IPS-15b (cell line): ENCODE measurements at regions not wholly inside any gene's neighbourhood (a gene's known extent, or its start where the extent isn't known, plus 50 kb on each side); places are given as distances from the start of the nearest gene placed in this dataset.

Experiments used
- H3K27me3 ChIP-seq: one replicate; pipeline ENCODE4 v1.6.1; 2013; ENCODE audit warnings: low read length; ENCODE audit not compliant: control insufficient read depth, insufficient read depth
- H3K36me3 ChIP-seq: one replicate; pipeline ENCODE4 v1.6.1; 2013; ENCODE audit warnings: low read length; ENCODE audit not compliant: control insufficient read depth, insufficient read depth
- H3K4me1 ChIP-seq: one replicate; pipeline ENCODE4 v1.6.1; 2013; ENCODE audit warnings: mild to moderate bottlenecking, low read length; ENCODE audit not compliant: control insufficient read depth, insufficient read depth
- H3K4me3 ChIP-seq: one replicate; pipeline ENCODE4 v1.5.1; 2013; ENCODE audit warnings: low read depth, low read length
- H3K9ac ChIP-seq: one replicate; pipeline ENCODE4 v1.6.1; 2013; ENCODE audit warnings: low read depth, mild to moderate bottlenecking, low read length
- H3K9me3 ChIP-seq: one replicate; pipeline ENCODE4 v1.6.1; 2013; ENCODE audit warnings: mild to moderate bottlenecking, low read length; ENCODE audit not compliant: control insufficient read depth, insufficient read depth

GRCh38 chr22:47250995-47251765 is 488.7 kb downstream of the TBC1D22A start:
- H3K36me3 ChIP-seq, result peaks cover 4% of the 10 kb centered on the region
- no peak overlapping the region for H3K9ac ChIP-seq
- no peak overlapping the region for H3K4me3 ChIP-seq
- no peaks in the 10 kb centered on the region for H3K27me3 ChIP-seq
- no peaks in the 10 kb centered on the region for H3K4me1 ChIP-seq
- H3K9me3 ChIP-seq, result peaks cover 15% of the 10 kb centered on the region

GRCh38 chr22:47249370-47249928 is 487.0 kb downstream of the TBC1D22A start:
- H3K27me3 ChIP-seq, result no peaks in the 10 kb centered on the region
- no peaks in the 10 kb centered on the region for H3K4me1 ChIP-seq
- peaks cover 24% of the 10 kb centered on the region for H3K9me3 ChIP-seq
- H3K36me3 ChIP-seq, result peaks cover 4% of the 10 kb centered on the region
- H3K9ac ChIP-seq, result no peak overlapping the region
- H3K4me3 ChIP-seq, result no peak overlapping the region

GRCh38 chr22:47248925-47249324 is 486.5 kb downstream of the TBC1D22A start:
- Histone ChIP-seq H3K4me3 (no peak overlapping the region), H3K36me3 (peaks cover 4% of the 10 kb centered on the region), H3K9me3 (peaks cover 26% of the 10 kb centered on the region), H3K27me3 (no peaks in the 10 kb centered on the region), H3K9ac (no peak overlapping the region), H3K4me1 (no peaks in the 10 kb centered on the region)

GRCh38 chr22:47247579-47248240 is 485.3 kb downstream of the TBC1D22A start:
- H3K4me3 ChIP-seq, result no peak overlapping the region
- H3K27me3 ChIP-seq, result no peaks in the 10 kb centered on the region
- no peaks in the 10 kb centered on the region for H3K4me1 ChIP-seq
- peaks cover 28% of the 10 kb centered on the region for H3K9me3 ChIP-seq
- peaks cover 4% of the 10 kb centered on the region for H3K36me3 ChIP-seq
- no peak overlapping the region for H3K9ac ChIP-seq

GRCh38 chr22:47245786-47246185 is 483.3 kb downstream of the TBC1D22A start:
- Histone ChIP-seq H3K4me3 (no peak overlapping the region), H3K9ac (no peak overlapping the region), H3K36me3 (no peaks in the 10 kb centered on the region), H3K27me3 (no peaks in the 10 kb centered on the region), H3K9me3 (peaks cover 26% of the 10 kb centered on the region), H3K4me1 (no peaks in the 10 kb centered on the region)

- H3K4me1 ChIP-seq, result no peaks in the 10 kb centered on the region
- peaks cover 26% of the 10 kb centered on the region for H3K9me3 ChIP-seq
- H3K9ac ChIP-seq, result no peak overlapping the region
- H3K27me3 ChIP-seq, result no peaks in the 10 kb centered on the region
- no peak overlapping the region for H3K4me3 ChIP-seq
- H3K36me3 ChIP-seq, result no peaks in the 10 kb centered on the region
Measured at GRCh38 chr22:47245286-47245685, 482.8 kb downstream of the TBC1D22A start.

- H3K4me3 ChIP-seq, result no peak overlapping the region
- no peaks in the 10 kb centered on the region for H3K4me1 ChIP-seq
- H3K27me3 ChIP-seq, result no peaks in the 10 kb centered on the region
- peaks cover 2% of the 10 kb centered on the region for H3K36me3 ChIP-seq
- peaks cover 20% of the 10 kb centered on the region for H3K9me3 ChIP-seq
- no peak overlapping the region for H3K9ac ChIP-seq
Measured at GRCh38 chr22:47240116-47240515, 477.7 kb downstream of the TBC1D22A start.

- H3K9me3 ChIP-seq, result peaks cover 18% of the 10 kb centered on the region
- H3K4me1 ChIP-seq, result no peaks in the 10 kb centered on the region
- no peaks in the 10 kb centered on the region for H3K27me3 ChIP-seq
- H3K36me3 ChIP-seq, result peaks cover 2% of the 10 kb centered on the region
- no peak overlapping the region for H3K4me3 ChIP-seq
- H3K9ac ChIP-seq, result no peak overlapping the region
Measured at GRCh38 chr22:47239474-47239860, 477.0 kb downstream of the TBC1D22A start.

- Histone ChIP-seq H3K27me3 (no peaks in the 10 kb centered on the region), H3K9ac (no peak overlapping the region), H3K9me3 (peaks cover 16% of the 10 kb centered on the region), H3K36me3 (peaks cover 2% of the 10 kb centered on the region), H3K4me1 (no peaks in the 10 kb centered on the region), H3K4me3 (no peak overlapping the region)
Measured at GRCh38 chr22:47238690-47239473, 476.4 kb downstream of the TBC1D22A start.

GRCh38 chr22:47237890-47238480 is 475.5 kb downstream of the TBC1D22A start:
- no peak overlapping the region for H3K9ac ChIP-seq
- H3K4me1 ChIP-seq, result no peaks in the 10 kb centered on the region
- peaks cover 18% of the 10 kb centered on the region for H3K9me3 ChIP-seq
- no peaks in the 10 kb centered on the region for H3K27me3 ChIP-seq
- peaks cover 2% of the 10 kb centered on the region for H3K36me3 ChIP-seq
- H3K4me3 ChIP-seq, result no peak overlapping the region

GRCh38 chr22:47236718-47237117 is 474.3 kb downstream of the TBC1D22A start:
- no peaks in the 10 kb centered on the region for H3K4me1 ChIP-seq
- no peak overlapping the region for H3K4me3 ChIP-seq
- H3K27me3 ChIP-seq, result no peaks in the 10 kb centered on the region
- no peak overlapping the region for H3K9ac ChIP-seq
- H3K9me3 ChIP-seq, result peaks cover 25% of the 10 kb centered on the region
- peaks cover 2% of the 10 kb centered on the region for H3K36me3 ChIP-seq
